HTR-8/SVneo (cell line): ENCODE measurements at regions not wholly inside any gene's neighbourhood (a gene's known extent, or its start where the extent isn't known, plus 50 kb on each side); places are given as distances from the start of the nearest gene placed in this dataset.
A peak's percentile ranks its signal among the peaks of the same experiment; 100 is the strongest.

Experiments
- DNase-seq: peaks from one replicate; pipeline ENCODE4 v3.0.0; 2011; ENCODE audit warnings: low spot score, mixed read lengths; ENCODE audit not compliant: insufficient read length
- FAIRE-seq: peaks from 2 replicates; lab custom pipeline; 2011; peaks lifted over from hg19 to GRCh38; lab: Jason Lieb, UNC

DNA sequence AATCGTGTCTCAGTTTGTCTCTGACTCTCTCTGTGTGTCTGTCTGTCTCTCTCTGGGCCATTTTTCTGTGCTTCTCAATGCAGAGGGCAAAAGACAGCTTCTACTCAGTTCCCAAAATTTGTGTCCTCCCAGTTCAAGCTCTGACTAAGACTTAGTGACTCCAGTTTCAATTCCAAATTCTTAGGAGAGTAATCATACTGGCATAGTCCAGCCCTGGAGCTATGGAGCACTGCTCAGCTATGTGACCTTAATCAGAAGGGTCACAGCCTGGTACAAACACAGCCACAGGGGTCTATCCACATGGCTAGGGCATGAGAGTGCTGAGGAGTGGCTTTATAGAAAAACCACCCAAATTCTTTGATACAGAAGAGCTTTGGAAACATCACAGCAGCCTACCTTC is 91.9 kb downstream of the FOXF2 start:
- FAIRE-seq (peak; percentile 48), DNase-seq (peak; percentile 77)

DNA sequence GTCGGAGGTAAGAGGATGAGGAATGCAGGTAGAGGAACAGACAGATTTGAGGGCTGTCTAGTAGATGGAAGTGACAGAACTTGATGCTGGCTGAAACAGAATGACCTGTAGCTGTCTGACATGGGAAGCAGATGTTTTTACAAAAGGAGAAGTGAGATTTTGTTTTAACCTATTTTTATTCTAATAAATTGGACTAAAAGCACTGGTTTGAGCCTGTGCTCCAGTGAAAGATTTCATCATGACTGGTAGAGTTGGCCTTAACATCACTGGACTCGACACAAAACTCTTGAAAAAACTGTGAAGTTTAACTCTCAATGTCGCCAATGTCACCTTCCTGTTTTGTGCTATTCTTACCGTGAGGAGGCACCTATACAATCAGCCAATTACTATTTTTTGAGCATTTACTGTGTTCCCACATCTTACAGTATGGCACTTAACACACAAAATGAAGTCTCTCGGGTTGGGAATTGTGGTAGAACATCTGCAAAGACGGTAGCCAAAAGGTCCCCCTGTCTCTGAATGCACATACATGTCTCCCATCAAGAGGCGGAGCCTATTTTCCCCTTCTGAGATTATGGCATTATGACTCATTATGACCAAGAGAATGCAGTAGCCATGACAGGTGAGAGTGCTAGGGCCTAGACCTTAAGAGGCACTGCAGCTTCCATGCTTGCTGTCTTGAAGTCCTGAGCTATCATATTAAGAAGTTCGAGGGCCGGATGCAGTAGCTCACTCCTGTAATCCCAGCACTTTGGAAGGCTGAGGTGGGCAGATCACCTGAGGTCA is 93.2 kb downstream of the FOXF2 start:
- FAIRE-seq: no peak

DNA sequence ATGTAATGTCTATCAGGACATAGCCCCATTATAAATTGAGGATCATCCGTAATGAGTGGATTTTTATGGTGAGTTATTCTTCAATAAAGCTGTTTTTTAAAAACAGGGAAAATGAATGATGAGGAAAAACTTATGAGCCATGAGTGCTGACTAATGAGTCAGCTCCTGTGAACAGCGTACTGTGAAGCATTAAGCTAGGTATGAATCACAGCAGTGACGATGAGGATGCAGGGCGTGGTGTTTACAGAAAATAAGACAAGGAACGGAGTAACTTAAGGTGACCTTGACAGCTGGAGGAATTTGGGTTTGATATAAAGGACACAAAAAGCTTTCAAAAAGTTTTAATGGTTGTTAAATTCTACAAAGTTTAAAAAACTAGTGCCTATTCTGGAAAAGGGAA is 96.3 kb downstream of the FOXF2 start:
- peak; percentile 42 for FAIRE-seq
- DNase-seq: peak; percentile 70

More for the DNA sequence above, 93.2 kb downstream of the FOXF2 start:
- no peak for DNase-seq

DNA sequence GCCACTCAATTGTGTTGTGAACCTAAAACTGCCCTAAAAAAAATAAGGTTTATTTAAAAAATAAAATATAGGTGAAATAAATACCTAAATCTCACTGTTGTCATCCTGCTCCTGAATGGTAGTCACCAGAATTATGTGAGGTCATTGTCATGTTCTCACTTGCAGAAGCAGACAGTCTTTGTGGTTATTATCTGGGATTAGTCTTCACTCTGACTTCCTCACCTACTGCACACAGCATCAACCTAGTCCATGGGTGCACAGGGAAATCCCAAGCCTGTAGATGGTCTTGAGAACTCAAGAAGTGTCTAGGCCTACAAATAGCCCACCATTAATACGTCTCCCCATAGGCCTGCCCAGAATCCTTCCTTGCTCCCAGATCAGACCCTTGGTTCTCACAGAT is 97.0 kb downstream of the FOXF2 start:
- no peak for DNase-seq
- FAIRE-seq: no peak

DNA sequence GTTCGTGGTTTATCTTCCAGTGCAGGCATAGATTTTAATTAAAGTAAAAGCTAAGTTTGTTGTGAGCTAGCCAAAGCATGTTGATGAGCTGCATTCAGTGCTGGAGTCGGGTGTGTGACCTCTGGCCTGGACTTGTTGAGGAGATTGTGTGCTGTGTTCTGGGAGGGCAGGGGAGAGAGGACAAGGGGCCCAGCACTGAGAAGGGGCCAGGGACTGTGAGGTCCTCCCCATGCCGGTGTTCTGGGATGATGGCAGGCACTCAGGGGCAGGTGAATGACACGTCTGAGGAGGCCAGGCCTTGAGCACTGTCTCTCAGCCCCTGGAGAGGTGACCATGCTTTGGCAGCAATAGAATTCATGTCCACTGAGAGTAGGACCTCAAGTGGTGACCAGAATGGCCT is 97.9 kb downstream of the FOXF2 start:
- no peak for FAIRE-seq
- DNase-seq: no peak

DNA sequence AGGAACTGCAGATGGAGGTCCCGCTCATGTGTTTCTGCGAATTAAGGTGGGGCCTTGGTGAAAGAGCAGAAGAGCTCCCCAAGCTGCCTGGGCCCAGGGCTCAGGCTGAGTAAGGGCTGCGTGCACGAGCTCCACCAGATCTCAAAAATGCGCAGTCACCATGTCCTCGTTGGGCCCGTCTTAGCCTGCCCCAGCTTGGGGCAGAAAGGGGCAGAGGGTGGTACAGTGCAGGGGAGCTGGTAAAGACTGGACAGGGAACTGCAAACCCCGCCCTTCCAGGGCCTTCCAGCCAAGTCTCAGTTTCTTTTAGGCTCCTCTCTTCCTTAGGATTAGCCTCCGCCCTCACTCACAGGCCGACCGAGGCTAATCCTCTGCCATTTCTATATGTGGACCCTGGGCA is 101.6 kb downstream of the FOXF2 start:
- DNase-seq (no peak), FAIRE-seq (no peak)

DNA sequence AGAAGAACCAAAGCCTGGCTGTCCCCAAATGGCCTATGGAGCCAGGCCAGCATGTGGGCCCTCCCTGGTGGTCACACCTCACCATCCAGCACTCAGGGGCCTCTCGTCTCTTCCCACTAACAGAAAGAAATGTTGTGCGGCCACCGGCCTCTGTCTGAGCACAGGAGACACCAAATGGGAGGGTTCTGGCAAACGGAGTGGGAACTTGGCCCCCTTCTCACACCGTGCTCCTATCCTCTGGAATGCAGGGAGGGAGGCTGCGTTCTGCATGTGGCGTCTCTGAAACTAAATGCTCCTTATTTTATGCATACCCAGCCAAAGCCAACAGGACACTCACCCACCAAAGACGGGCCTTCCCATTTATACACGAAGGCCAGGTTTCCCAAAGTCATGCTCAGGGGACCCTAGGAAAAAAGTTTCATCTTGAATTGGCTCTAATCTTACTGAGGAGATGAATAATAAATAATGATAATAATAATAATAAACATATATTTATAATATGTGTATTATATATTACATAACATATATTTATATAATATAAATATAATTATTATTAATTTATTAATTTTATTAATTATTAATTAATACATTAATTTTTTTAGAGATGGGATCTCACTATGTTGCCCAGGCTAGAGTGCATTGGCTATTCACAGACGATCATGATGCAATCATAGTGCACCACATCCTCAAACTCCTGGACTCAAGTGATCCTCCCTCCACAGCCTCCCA is 102.4 kb downstream of the FOXF2 start:
- no peak for FAIRE-seq
- no peak for DNase-seq

DNA sequence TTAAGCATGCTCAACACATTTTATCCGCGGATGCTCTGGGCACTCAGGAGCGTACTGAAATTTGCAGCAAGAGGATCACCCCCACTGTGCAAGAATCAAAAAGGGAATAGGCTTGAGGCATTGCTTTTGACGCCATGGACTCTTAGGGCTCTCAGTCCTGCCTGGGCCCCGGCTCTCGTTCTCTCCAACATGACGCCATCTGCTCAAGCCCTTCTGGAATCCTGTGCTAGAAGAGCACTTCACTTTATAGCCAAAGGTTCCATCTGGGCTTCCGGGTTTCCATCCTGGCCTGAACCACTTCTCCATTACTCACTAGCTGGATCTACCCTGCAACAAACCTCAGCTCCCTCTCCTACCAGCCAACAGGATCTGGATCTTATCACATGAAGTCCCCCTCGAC is 105.3 kb downstream of the FOXF2 start:
- no peak for FAIRE-seq
- no peak for DNase-seq

DNA sequence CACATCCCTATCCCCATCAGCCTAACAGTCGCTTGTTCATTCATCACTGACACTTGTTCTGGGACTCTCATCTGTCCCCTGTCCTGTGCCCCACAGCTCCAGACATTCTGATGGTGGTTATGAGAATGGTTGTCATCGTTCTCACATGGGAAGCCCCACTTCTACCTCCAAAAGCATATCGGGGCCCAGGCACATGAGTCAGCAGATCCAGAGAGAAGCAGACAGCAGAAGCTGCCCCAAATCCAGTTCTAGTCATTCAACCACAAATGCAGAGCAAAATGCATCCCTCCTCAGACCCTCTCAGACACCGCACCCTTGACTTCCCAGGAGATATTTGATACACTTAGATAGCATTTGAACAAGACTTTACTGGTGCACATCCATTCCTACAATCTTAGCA is 106.0 kb downstream of the FOXF2 start:
- DNase-seq (no peak), FAIRE-seq (no peak)

DNA sequence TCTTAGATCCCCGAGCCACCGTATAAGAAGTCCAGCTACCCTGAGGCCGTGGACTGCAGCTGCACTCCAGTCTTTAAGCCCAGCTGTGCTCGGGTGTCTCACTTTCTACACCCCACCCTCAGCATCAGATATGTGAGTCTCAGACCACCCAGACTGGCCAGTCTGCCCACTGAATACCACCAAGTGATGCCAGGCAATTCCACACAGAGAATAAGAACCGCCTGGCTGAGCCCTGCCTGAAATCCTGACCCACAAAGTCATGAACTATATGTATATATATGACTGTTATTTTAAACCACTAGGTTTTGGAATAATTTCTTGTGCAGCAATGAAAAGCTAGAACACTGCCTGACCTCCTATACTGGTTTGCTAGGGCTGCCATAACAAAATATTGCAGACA is 106.7 kb downstream of the FOXF2 start:
- no peak for DNase-seq

DNA sequence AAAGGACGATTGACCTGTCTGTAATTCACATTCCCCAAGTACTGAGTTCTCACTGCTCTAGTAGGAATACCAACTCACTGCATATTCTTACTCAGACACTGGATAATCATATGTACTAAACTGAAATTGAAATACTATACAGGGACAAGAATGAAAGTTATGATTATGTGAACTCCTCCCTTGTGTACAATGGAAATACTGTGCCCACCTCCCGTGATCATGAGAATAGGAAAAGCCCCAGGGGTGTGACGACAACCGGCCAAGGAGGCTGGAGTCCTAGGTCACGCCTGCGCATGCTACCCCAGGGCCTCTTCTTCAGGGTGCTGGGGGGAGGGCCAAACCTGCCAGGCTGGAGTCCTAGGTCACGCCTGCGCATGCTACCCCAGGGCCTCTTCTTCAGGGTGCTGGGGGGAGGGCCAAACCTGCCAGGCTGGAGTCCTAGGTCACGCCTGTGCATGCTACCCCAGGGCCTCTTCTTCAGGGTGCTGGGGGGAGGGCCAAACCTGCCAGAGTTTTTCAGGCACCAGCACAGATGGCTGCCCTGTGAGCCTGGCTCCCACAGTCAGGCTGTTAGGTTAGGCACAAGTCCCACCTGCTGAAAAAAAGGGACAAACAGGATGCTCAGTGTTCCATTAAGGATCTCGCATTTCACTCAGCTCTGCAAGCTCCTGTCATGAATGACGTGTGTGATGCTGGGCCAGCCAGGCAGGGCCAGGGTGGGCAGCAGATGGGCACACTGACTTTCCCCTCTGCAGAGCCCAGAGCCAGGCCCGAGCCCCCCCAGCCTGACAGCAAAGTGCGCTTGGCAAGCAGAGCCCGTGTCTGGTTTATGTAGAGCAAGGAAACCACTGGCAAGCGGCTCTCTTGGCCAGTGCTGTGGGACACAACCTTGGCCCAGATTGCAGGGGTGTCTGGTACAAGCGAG is 107.7 kb downstream of the FOXF2 start:
- no peak for FAIRE-seq
- DNase-seq: no peak

More for the DNA sequence above, 106.7 kb downstream of the FOXF2 start:
- no peak for FAIRE-seq

DNA sequence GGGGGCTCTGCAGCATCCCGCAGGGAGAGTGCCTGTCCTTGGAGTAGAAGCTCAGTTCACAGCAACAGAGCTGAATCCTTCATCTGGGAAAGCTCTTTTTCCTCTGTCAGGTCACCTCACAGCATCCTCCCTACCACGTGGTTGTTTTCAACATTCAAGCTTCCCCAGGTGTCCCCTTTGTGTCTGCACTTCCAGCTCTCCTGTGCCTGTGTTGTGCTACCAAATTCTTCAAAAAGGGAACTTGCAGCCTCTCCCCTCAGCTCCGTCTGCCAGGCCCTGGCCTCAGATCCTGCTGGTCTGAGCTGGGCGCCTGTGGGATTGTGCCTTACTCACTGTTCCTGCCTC is 108.4 kb downstream of the FOXF2 start:
- FAIRE-seq: no peak
- DNase-seq: no peak

DNA sequence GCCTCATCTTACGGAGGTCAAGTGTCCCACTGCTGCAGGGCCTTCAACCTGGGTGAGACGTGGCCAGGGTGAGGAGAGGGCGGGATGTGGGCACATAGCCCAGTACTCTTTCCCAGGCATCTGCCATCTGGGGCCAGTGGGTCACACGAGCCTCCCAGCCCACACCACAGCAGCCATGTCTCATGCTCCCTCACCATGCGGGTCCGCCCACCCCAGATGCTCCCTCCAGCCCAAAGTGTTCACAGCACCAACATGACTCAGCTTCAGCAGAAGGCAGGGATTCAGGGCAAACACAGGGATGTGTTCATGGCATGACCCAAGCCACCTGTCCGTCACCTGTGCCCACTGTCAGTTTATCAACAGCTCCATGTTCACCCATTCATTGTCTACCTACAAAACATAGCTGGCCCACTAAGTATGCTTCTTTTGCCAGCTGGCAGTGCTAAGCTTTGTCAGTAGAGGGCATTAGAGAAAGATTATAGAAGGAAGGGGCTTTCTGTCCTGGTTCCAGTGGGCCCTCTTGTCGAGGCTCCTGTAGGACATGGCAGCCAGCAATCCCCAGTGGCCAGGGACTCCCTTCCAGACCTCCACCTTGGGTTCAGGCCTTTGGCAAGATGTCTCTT is 109.2 kb downstream of the FOXF2 start:
- no peak for FAIRE-seq
- DNase-seq: no peak

DNA sequence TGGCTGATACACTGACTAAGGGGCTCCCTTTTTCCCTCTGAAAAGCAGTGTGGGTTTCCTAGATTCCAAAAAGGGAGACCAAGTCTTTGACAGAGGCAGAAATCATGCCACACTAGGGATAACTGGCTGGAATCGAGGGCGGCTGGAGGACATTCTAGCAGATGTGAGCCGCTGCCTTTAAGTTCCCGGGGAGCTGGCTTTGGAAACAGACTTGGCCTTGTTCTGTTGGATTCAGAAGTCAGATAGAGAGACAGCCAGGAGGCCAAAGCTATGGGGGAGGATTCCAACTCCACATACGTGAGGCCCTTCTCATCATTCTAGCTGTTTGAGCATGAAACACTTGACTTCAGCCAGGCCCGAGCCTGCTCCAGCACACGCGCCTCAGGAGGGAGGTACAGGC is 109.9 kb upstream of the FOXC1 start:
- FAIRE-seq (no peak), DNase-seq (no peak)

DNA sequence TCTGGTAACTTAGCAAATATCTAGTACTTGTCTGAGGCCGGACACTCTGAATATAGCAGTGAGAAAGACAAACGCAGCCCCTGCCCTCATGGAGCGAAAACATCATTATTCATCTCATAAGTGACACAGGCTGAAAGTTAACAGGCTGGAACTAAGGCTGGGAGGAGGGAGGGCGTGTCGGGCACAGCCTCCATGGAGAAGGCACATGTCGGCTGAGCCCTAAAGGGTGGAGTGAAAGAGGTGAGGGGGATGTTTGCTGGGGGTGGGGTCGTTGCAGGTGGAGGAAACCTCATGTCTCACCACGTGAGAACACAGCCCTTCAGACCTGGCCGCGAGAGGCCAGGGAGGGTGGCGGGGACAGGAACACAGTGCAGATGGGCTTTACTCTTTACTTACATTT is 108.8 kb upstream of the FOXC1 start:
- DNase-seq: no peak
- no peak for FAIRE-seq

DNA sequence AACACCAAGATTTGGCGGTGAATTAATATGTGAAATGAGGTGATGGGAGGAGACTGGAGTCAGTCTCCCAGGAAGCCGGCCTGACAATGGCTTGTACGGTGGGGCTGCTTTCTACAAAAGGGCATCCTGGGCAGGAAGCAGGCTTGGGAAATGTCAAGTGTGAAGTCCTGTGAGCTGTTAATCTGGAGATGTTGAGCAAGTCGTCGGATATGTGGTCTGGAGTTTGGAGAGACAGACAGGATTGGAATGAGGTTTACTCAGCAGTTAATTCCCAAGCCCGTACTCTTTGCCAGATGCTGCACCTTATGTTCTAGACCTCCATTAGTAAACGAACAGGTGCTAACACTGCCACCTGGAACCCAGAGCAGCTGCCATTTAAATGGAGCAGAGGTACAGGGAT is 107.7 kb upstream of the FOXC1 start:
- DNase-seq (no peak), FAIRE-seq (no peak)

DNA sequence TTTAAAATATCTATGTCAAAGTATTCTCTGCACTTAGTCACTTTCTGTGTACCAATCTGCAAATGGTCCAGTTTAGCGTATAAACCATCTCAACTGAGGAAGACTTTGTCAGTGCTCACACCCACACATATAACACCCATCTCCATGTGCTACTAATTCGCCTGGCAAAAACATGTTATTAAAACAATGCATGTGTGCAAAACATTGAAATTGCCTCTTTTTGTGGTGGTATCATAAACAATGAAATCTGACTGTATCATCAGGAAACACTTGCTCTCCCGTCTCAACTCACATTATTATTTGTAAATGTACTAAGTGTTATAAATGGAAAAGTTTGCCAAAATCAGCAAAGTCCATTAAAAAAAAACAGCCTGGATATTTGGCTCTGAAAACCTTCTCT is 105.9 kb upstream of the FOXC1 start:
- DNase-seq (no peak), FAIRE-seq (no peak)

DNA sequence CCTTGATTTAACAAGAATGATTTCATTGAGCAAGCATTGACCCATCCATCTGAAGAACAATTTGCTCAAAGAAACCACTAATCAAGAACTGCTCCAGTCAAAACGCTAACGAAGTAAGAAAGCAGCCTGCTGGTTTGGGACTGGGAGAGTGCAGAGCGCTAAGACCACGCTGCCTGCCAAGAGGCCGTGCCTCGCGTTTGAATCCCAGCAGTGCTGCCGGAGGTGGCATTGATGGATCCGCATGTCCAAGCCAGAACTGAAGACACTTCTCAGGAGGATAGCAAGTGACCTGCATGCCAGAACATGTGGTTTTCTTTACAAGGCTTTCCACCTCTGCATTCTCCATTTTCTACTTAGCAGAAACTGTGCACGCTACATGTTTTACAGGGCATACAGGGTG is 105.2 kb upstream of the FOXC1 start:
- no peak for FAIRE-seq
- DNase-seq: no peak

DNA sequence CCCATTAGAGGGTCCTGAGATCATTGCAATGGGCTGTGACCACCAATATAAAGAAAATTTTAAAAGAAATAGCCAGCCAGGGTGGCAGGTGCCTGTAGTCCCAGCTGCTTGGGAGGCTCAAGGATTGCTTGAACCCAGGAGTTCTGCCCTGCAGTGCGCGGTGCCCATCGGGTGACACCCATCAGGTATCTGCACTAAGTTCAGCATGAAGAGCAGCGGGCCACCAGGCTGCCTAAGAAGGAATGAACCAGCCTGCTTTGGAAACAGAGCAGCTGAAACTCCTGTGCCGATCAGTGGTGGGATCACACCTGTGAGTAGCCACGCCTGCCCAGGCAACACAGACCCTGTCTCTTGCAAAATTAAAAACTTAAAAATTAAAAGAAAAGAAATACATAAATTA is 102.5 kb upstream of the FOXC1 start:
- no peak for FAIRE-seq
- DNase-seq: no peak

DNA sequence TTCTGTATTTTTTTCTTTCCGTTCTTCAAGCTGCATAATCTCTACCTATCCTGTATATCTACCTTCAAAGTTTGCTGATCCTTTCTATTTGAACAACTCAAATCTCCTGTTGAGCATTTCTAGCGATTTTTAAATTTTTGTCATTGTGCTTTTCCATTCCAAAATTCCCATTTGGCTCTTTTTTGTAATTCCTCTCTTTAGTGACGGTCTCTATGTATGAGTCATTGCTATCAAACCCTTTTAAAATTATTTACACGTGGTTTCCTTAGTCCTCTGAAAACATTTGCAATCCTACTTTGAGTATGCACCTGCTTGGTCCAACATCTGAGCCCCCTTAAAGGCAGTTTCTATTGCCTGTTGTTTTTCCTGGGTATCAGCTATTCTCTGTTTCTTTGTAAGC is 100.5 kb upstream of the FOXC1 start:
- FAIRE-seq (no peak), DNase-seq (no peak)
